Breast epithelium (tissue), 4 donors: ENCODE measurements at regions not wholly inside any gene's neighbourhood (a gene's known extent, or its start where the extent isn't known, plus 50 kb on each side); places are given as distances from the start of the nearest gene placed in this dataset.
A peak's percentile ranks its signal among the peaks of the same experiment; 100 is the strongest.

Experiments
- DNase-seq, 2 donors: peaks; one replicate each; pipeline ENCODE4 v3.0.0-alpha.2; 2019; ENCODE audit warnings: low spot score in 2 of 2
- H3K27ac ChIP-seq, 2 donors: fragments of 200-600 bp; sonication (generic) in 1 of 2; one replicate each; pipeline ENCODE4 v1.5.1; 2016 to 2019; ENCODE audit warnings: mild to moderate bottlenecking in 1 of 2
- H3K27me3 ChIP-seq, 2 donors: fragments of 200-600 bp; sonication (generic) in 1 of 2; one replicate each; pipeline versions ENCODE4 v1.5.1 to v1.6.0; 2017 to 2019; ENCODE audit warnings: control low read depth in 1 of 2, mild to moderate bottlenecking in 1 of 2
- H3K36me3 ChIP-seq: fragments of 200-600 bp; one replicate; pipeline ENCODE4 v1.5.1; 2019
- H3K4me1 ChIP-seq, 2 donors: fragments of 200-600 bp; sonication (generic); one replicate each; pipeline ENCODE4 v1.5.1; 2016 to 2019; ENCODE audit warnings: control low read depth in 1 of 2
- H3K4me3 ChIP-seq, 3 donors: fragments of 200-600 bp; sonication (generic); 1 replicate in 2 of 3; 2 replicates in 1 of 3; pipeline ENCODE4 v1.5.1; 2016 to 2019; ENCODE audit warnings: mild to moderate bottlenecking in 3 of 3, moderate library complexity in 2 of 3
- H3K9me3 ChIP-seq, 2 donors: fragments of 200-600 bp; sonication (generic) in 1 of 2; one replicate each; pipeline ENCODE4 v1.5.1; 2016 to 2019; ENCODE audit warnings: control low read depth in 1 of 2
- POLR2A ChIP-seq: fragments of 450-650 bp; IDR thresholded peaks from one replicate; pipeline ENCODE4 v1.6.1; 2016; ENCODE audit warnings: antibody characterized with exemption, mild to moderate bottlenecking, moderate library complexity
- POLR2AphosphoS5 ChIP-seq, 3 donors: sonication (generic); formaldehyde crosslinking; IDR thresholded peaks; one replicate each; pipeline ENCODE4 v1.6.1; 2017; ENCODE audit warnings: antibody characterized with exemption in 3 of 3
- intact Hi-C: fragments of 100-400 bp; cut with DNase I; formaldehyde crosslinking; loops from one replicate; pipeline ENCODE4 v1.15.1; 2023; ENCODE audit warnings: low total_unique reads
- TF ChIP-seq, protein P1 (sequence below), 3 donors: fragments of 450-650 bp; IDR thresholded peaks; one replicate each; pipeline ENCODE4 v1.5.1; 2016 to 2017; ENCODE audit warnings: antibody characterized with exemption in 3 of 3, mild to moderate bottlenecking in 3 of 3, moderate library complexity in 3 of 3

- Histone ChIP-seq H3K27me3 (no peaks in the 10 kb centered on the region), H3K9me3 (no peaks in the 10 kb centered on the region), H3K27ac (no peak overlapping the region), H3K4me1 (no peaks in the 10 kb centered on the region), H3K36me3 (no peaks in the 10 kb centered on the region), H3K4me3 (no peak overlapping the region)
- intact Hi-C loops = loop anchor here (10.0 kb wide), 2 partner anchors 102 to 1272 kb away; no protein-coding TSS in a partner anchor
- TF ChIP-seq POLR2A (no peak), POLR2AphosphoS5 (IDR thresholded peaks at IDR 0.05) (no peak)
- TF ChIP-seq, protein P1, sequence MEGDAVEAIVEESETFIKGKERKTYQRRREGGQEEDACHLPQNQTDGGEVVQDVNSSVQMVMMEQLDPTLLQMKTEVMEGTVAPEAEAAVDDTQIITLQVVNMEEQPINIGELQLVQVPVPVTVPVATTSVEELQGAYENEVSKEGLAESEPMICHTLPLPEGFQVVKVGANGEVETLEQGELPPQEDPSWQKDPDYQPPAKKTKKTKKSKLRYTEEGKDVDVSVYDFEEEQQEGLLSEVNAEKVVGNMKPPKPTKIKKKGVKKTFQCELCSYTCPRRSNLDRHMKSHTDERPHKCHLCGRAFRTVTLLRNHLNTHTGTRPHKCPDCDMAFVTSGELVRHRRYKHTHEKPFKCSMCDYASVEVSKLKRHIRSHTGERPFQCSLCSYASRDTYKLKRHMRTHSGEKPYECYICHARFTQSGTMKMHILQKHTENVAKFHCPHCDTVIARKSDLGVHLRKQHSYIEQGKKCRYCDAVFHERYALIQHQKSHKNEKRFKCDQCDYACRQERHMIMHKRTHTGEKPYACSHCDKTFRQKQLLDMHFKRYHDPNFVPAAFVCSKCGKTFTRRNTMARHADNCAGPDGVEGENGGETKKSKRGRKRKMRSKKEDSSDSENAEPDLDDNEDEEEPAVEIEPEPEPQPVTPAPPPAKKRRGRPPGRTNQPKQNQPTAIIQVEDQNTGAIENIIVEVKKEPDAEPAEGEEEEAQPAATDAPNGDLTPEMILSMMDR (IDR thresholded peaks at IDR 0.05) = no peak
- DNase-seq = no peak
Measured at GRCh38 chr6:44653091-44653490, 265.6 kb downstream of the CDC5L start.

DNA sequence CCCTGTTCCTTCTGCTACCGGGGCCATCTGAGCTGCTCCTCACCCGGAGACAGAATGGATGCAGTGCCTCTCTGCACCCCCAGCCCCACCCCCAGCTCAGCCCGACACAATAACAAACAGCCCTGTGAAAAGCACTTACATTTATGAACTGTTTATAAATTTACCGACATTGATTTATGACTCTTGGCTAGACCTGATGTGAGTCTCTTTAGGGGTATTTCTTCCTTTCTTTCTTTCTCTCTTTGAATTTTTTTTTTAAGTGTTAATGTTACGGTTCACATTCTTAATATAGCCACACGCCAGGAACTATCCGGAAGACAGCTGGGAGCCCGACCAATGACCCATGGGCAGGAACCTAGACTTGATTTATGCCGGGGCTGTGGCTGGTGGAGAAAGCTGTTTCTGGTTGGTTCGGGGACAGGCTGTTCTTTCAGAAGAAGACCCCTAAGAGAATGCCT lies 266.3 kb downstream of the CDC5L start:
- H3K27me3 ChIP-seq = no peaks in the 10 kb centered on the region
- TF ChIP-seq POLR2A (no peak), POLR2AphosphoS5 (IDR thresholded peaks at IDR 0.05) (no peak)
- TF ChIP-seq, protein P1 (IDR thresholded peaks at IDR 0.05) = no peak
- no peaks in the 10 kb centered on the region for H3K9me3 ChIP-seq
- H3K36me3 ChIP-seq = no peaks in the 10 kb centered on the region
- H3K4me3 ChIP-seq = no peak overlapping the region
- no peaks in the 10 kb centered on the region for H3K4me1 ChIP-seq
- intact Hi-C loops = loop anchor here (10.0 kb wide), 2 partner anchors 101 to 1271 kb away; no protein-coding TSS in a partner anchor
- DNase-seq = no peak
- no peak overlapping the region for H3K27ac ChIP-seq

DNA sequence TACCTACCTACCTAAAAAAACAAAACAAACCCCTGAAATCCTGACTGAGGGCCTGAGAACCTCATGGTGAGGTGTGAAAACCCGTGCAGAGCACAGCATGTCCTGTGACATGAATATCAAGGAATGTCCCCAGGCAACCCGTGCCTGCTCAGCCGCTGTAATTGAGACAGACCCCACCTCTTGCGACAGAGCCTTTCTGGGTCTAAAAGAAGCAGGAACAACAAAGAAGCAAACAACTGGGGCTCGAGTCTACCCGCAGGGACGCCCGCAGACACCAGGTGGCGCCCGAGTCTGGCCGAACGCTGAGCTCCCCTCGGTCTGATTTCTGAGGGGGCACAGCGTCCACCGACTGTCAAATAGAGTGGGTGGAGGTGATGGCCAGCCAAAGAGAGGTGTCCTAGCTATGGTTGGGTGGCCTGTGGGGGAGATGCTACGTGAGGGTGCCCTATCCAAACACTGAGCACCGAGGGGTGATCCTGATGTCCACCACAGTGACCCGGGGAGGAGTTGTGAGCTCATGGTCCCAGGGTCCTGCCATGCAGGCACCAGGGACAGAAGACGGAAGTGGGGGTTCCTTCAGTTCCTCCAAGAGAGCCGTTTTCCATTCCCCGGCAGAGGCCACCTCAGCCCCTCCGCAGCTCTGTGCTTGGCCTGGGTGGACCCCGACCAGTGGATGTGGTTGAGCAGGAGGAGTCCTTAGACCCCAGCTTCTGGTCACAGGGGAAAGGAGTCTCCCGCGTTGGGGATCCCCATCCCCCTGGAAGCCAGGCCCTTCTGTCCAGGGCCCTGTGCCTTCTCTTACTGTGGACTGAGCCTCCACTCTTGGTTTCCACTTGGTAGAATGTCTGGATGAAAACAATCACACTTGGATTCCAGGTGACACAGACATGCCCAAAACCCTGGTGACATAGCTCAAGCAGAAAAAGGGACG lies 268.2 kb downstream of the CDC5L start:
- intact Hi-C loops = loop anchor here (10.0 kb wide), 2 partner anchors 99 to 1269 kb away; no protein-coding TSS in a partner anchor
- Histone ChIP-seq H3K9me3 (no peaks in the 10 kb centered on the region), H3K36me3 (no peaks in the 10 kb centered on the region), H3K4me3 (no peak overlapping the region), H3K27me3 (no peaks in the 10 kb centered on the region), H3K27ac (peak overlapping the region; percentile 28 to 38), H3K4me1 (no peaks in the 10 kb centered on the region)
- peak; percentile 54 to 86 for DNase-seq
- TF ChIP-seq POLR2AphosphoS5 (IDR thresholded peaks at IDR 0.05) = peak; percentile 75 to 97 (median 80)
- TF ChIP-seq, protein P1 (IDR thresholded peaks at IDR 0.05) = peak; percentile 86 to 93 (median 88)
- TF ChIP-seq POLR2A = no peak

DNA sequence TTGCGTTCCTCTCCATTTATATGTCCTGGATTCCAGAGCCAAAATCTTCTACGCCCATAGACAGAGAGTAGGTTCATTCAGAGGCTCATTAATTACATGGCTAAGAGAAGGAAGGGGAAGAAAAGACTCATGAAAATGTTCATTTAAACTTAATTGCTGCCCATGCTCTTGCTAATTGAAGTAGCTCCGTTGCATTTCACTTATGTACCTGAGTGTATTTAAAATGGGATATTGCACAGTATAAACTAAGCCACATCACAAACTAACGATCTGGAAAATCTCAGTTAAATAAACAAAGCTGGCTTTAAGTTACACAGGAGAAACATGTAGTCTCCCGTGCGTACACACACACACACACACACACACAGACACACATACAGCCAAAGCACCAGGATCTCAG lies 269.2 kb downstream of the CDC5L start:
- H3K36me3 ChIP-seq = no peaks in the 10 kb centered on the region
- H3K4me1 ChIP-seq = peaks cover 0 to 7% of the 10 kb centered on the region in 2 donors
- no peak overlapping the region for H3K4me3 ChIP-seq
- no peak overlapping the region for H3K27ac ChIP-seq
- H3K27me3 ChIP-seq = no peaks in the 10 kb centered on the region
- intact Hi-C loops = loop anchor here (10.0 kb wide), 2 partner anchors 98 to 1268 kb away; no protein-coding TSS in a partner anchor
- DNase-seq = no peak
- H3K9me3 ChIP-seq = no peaks in the 10 kb centered on the region
- TF ChIP-seq POLR2AphosphoS5 (IDR thresholded peaks at IDR 0.05) (no peak), POLR2A (no peak)
- TF ChIP-seq, protein P1 (IDR thresholded peaks at IDR 0.05) = no peak
